ENCODE measurements at regions not wholly inside any gene's neighbourhood (a gene's known extent, or its start where the extent isn't known, plus 50 kb on each side); places are given as distances from the start of the nearest gene placed in this dataset. TPM values are rescaled to one million over a fixed set of nuclear protein-coding genes. Genes with fewer than 3 reads are reported as not detected.

DNA sequence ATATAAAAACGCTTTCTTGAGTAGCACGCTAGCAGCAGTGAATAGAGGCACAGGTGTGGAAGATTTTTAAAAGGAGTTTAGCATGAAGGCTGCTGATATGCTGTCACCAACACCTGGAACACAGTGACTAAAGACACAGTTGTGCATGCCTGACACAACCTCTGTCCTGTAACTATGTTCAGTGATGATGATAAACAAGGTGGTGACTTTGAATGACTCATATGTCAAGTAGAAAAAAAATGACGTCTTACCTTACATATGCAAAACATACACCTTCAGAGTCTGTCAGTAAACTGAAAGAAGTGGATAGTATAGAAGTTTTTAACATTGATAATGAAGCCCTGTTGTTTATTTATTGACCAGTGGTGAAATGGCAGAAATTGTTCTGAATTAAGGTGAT lies 66.2 kb upstream of the ADCY2 start:
- H3K36me3 ChIP-seq (ENCODE audit: insufficient read depth, low read length), result no peaks in the 10 kb centered on the region
- no peaks in the 10 kb centered on the region for H3K79me2 ChIP-seq (ENCODE audit: insufficient read depth, low read depth, low read length)
- TF ChIP-seq, protein P1, sequence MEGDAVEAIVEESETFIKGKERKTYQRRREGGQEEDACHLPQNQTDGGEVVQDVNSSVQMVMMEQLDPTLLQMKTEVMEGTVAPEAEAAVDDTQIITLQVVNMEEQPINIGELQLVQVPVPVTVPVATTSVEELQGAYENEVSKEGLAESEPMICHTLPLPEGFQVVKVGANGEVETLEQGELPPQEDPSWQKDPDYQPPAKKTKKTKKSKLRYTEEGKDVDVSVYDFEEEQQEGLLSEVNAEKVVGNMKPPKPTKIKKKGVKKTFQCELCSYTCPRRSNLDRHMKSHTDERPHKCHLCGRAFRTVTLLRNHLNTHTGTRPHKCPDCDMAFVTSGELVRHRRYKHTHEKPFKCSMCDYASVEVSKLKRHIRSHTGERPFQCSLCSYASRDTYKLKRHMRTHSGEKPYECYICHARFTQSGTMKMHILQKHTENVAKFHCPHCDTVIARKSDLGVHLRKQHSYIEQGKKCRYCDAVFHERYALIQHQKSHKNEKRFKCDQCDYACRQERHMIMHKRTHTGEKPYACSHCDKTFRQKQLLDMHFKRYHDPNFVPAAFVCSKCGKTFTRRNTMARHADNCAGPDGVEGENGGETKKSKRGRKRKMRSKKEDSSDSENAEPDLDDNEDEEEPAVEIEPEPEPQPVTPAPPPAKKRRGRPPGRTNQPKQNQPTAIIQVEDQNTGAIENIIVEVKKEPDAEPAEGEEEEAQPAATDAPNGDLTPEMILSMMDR (conservative IDR thresholded peaks at IDR 0.05; ENCODE audit: low read length), result no peak
- TF ChIP-seq EZH2phosphoT487 (IDR thresholded peaks at IDR 0.05; ENCODE audit: borderline replicate concordance, low read depth, low read length), result no peak
- intact Hi-C loops (cut with micrococcal nuclease; ENCODE audit: unreplicated experiment), result no loop called here
- no peaks in the 10 kb centered on the region for H3K9me3 ChIP-seq (ENCODE audit: low read length)
- H3K4me1 ChIP-seq (ENCODE audit: insufficient read depth, low read length, poor library complexity, severe bottlenecking), result no peaks in the 10 kb centered on the region
- H4K20me1 ChIP-seq (ENCODE audit: insufficient read depth, low read length), result no peaks in the 10 kb centered on the region
- BruUV-seq (replicated peaks), result no TSS peak
- DNase-seq (ENCODE audit: low spot score), result no peak
- H3K4me2 ChIP-seq (ENCODE audit: low read length), result no peak overlapping the region
- H3K9me2 ChIP-seq (ENCODE audit: insufficient read depth, low read length), result no peaks in the 10 kb centered on the region
- H3K27ac ChIP-seq (ENCODE audit: low read depth, low read length, poor library complexity, severe bottlenecking), result no peak overlapping the region
- H2AFZ ChIP-seq (ENCODE audit: low read length), result no peak overlapping the region
- ChIA-PET CTCF (ENCODE audit: unreplicated experiment) (no interaction called here), POLR2A (no interaction called here)
- H3K4me3 ChIP-seq (ENCODE audit: low read depth, low read length, poor library complexity, severe bottlenecking), result no peak overlapping the region

DNA sequence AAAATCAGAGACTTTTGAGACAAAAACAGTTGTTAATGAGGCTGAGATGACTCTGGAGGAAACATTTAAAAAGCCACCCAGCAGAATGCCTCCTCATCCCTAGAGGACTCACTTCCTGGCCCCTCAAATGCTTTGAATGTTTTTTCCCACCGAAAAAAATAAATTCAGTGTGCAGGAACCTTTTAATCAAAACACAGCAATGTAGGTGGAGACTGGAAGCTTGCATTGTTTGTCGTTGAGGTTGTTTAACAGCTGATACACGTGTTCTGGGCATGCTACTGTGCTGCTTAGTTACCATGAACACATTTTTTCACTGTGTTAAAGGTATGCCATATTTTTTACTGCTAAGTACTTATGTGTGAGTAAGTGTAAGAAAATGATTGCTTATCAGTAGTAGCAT lies 65.7 kb upstream of the ADCY2 start:
- no peak overlapping the region for H3K4me2 ChIP-seq (ENCODE audit: low read length)
- H3K4me3 ChIP-seq (ENCODE audit: low read depth, low read length, poor library complexity, severe bottlenecking), result no peak overlapping the region
- intact Hi-C loops (cut with micrococcal nuclease; ENCODE audit: unreplicated experiment), result no loop called here
- H4K20me1 ChIP-seq (ENCODE audit: insufficient read depth, low read length), result no peaks in the 10 kb centered on the region
- no peaks in the 10 kb centered on the region for H3K9me3 ChIP-seq (ENCODE audit: low read length)
- no peaks in the 10 kb centered on the region for H3K9me2 ChIP-seq (ENCODE audit: insufficient read depth, low read length)
- no peaks in the 10 kb centered on the region for H3K36me3 ChIP-seq (ENCODE audit: insufficient read depth, low read length)
- no peaks in the 10 kb centered on the region for H3K79me2 ChIP-seq (ENCODE audit: insufficient read depth, low read depth, low read length)
- H2AFZ ChIP-seq (ENCODE audit: low read length), result no peak overlapping the region
- ChIA-PET CTCF (ENCODE audit: unreplicated experiment) (no interaction called here), POLR2A (no interaction called here)
- BruUV-seq (replicated peaks), result no TSS peak
- no peak for DNase-seq (ENCODE audit: low spot score)
- TF ChIP-seq, protein P1 (conservative IDR thresholded peaks at IDR 0.05; ENCODE audit: low read length), result no peak
- no peak for TF ChIP-seq EZH2phosphoT487 (IDR thresholded peaks at IDR 0.05; ENCODE audit: borderline replicate concordance, low read depth, low read length)
- no peak overlapping the region for H3K27ac ChIP-seq (ENCODE audit: low read depth, low read length, poor library complexity, severe bottlenecking)
- no peaks in the 10 kb centered on the region for H3K4me1 ChIP-seq (ENCODE audit: insufficient read depth, low read length, poor library complexity, severe bottlenecking)

DNA sequence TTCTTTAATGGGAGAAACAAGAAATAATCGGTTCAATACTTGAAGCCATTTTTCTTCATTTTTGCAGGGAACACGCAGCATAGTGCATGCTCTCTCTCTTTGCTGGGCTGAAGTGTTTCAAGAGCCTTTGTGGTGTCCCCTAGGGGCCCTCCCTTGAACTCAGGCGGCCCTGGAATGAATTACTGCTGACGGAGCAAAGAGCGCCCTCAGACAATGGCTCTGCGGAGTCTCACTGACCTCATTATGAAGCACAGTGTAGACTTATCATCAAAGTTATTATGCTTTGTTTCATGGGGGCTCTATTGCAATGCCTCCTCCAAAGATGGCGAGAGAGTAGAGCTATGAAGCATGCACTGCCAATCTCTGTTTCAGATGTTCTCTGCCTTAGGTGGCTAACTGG lies 64.8 kb upstream of the ADCY2 start:
- no peaks in the 10 kb centered on the region for H4K20me1 ChIP-seq (ENCODE audit: insufficient read depth, low read length)
- H3K79me2 ChIP-seq (ENCODE audit: insufficient read depth, low read depth, low read length), result no peaks in the 10 kb centered on the region
- H3K4me3 ChIP-seq (ENCODE audit: low read depth, low read length, poor library complexity, severe bottlenecking), result no peak overlapping the region
- TF ChIP-seq EZH2phosphoT487 (IDR thresholded peaks at IDR 0.05; ENCODE audit: borderline replicate concordance, low read depth, low read length), result no peak
- TF ChIP-seq, protein P1 (conservative IDR thresholded peaks at IDR 0.05; ENCODE audit: low read length), result no peak
- H3K9me3 ChIP-seq (ENCODE audit: low read length), result no peaks in the 10 kb centered on the region
- no peak overlapping the region for H3K27ac ChIP-seq (ENCODE audit: low read depth, low read length, poor library complexity, severe bottlenecking)
- intact Hi-C loops (cut with micrococcal nuclease; ENCODE audit: unreplicated experiment), result no loop called here
- no peak for DNase-seq (ENCODE audit: low spot score)
- no peaks in the 10 kb centered on the region for H3K4me1 ChIP-seq (ENCODE audit: insufficient read depth, low read length, poor library complexity, severe bottlenecking)
- no peaks in the 10 kb centered on the region for H3K9me2 ChIP-seq (ENCODE audit: insufficient read depth, low read length)
- no TSS peak for BruUV-seq (replicated peaks)
- H3K4me2 ChIP-seq (ENCODE audit: low read length), result no peak overlapping the region
- no peaks in the 10 kb centered on the region for H3K36me3 ChIP-seq (ENCODE audit: insufficient read depth, low read length)
- POLR2A ChIA-PET, result no interaction called here
- H2AFZ ChIP-seq (ENCODE audit: low read length), result no peak overlapping the region
- CTCF ChIA-PET (ENCODE audit: unreplicated experiment), result no interaction called here

Small RNA genes in the stretch of these regions (microRNA-seq; reads per million reads assigned to microRNA genes)
- gene MIR4278 (ENCODE audit: borderline replicate concordance), result not detected

Small RNA genes in the stretch of these regions (small RNA-seq; reads per million reads assigned to genes)
- gene RF00017 (not detected), gene RNA5SP176 (not detected)
